ENCODE measurements at regions not wholly inside any gene's neighbourhood (a gene's known extent, or its start where the extent isn't known, plus 50 kb on each side); places are given as distances from the start of the nearest gene placed in this dataset.

DNA sequence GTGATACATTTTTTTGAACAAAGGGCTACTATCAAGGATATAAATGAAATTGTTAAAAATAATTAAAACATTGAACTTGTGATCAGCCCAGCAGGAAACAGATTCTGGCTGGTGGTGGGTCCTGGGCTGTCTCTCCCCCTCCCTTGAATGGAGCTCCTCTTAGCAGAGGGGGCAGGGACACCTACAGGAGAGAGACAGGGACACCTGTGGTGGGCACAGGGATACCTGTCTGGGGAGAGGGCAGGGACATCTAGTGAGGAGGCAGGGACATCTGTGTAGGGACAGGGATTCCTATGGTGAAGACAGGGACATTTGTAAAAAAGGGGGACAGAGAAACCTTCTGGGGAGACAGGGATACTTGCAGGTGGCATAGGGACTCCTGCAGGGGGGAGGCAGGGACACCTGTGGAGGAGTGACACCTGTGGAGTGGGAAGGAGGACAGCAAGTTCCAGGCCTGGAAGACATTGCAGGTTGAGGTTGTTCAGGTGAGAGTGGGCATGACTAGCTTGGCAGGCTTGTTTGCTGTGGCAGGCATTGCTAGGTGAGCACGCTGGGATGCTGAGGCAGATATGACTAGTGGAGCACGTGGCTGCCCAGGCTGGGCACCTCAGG lies 264.2 kb downstream of the IRX2 start:
- TF ChIP-seq, protein P1, sequence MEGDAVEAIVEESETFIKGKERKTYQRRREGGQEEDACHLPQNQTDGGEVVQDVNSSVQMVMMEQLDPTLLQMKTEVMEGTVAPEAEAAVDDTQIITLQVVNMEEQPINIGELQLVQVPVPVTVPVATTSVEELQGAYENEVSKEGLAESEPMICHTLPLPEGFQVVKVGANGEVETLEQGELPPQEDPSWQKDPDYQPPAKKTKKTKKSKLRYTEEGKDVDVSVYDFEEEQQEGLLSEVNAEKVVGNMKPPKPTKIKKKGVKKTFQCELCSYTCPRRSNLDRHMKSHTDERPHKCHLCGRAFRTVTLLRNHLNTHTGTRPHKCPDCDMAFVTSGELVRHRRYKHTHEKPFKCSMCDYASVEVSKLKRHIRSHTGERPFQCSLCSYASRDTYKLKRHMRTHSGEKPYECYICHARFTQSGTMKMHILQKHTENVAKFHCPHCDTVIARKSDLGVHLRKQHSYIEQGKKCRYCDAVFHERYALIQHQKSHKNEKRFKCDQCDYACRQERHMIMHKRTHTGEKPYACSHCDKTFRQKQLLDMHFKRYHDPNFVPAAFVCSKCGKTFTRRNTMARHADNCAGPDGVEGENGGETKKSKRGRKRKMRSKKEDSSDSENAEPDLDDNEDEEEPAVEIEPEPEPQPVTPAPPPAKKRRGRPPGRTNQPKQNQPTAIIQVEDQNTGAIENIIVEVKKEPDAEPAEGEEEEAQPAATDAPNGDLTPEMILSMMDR (IDR thresholded peaks at IDR 0.05; ENCODE audit: extremely low read depth in 1 of 2, insufficient read depth in 1 of 2, low read depth in 1 of 2, low read length in 2 of 2), result no peak
- TF ChIP-seq POLR2AphosphoS5 (IDR thresholded peaks at IDR 0.05; ENCODE audit: insufficient read depth, low read depth, low read length) (no peak), EZH2 (IDR thresholded peaks at IDR 0.05; ENCODE audit: borderline replicate concordance, low read depth, low read length, severe bottlenecking) (no peak), POLR2A (IDR thresholded peaks at IDR 0.05; ENCODE audit: low read depth, low read length) (no peak), JUN (IDR thresholded peaks at IDR 0.05; ENCODE audit: borderline replicate concordance, insufficient read depth, insufficient read length, low read depth) (no peak), MYC (IDR thresholded peaks at IDR 0.05; ENCODE audit: low read depth, low read length) (no peak)

Measured in endothelial cell of umbilical vein (primary cell).